RWPE2 (cell line): ENCODE measurements at regions not wholly inside any gene's neighbourhood (a gene's known extent, or its start where the extent isn't known, plus 50 kb on each side); places are given as distances from the start of the nearest gene placed in this dataset.
A peak's percentile ranks its signal among the peaks of the same experiment; 100 is the strongest.

Experiments
- ATAC-seq: fragments of 200-7000 bp; cut with Tn5 transposase; 3 replicates; pipeline ENCODE4 v1.9.1; 2021; ENCODE audit warnings: low read depth
- DNase-seq: peaks from one replicate; pipeline ENCODE4 v3.0.0-alpha.2; 2020; ENCODE audit warnings: low spot score
- H3K27ac ChIP-seq: fragments of 450-650 bp; 2 replicates; pipeline ENCODE4 v1.5.1; 2017; ENCODE audit warnings: mild to moderate bottlenecking; ENCODE audit not compliant: poor library complexity, severe bottlenecking
- H3K27me3 ChIP-seq: fragments of 250-450 bp; sonication (Bioruptor Pico); 2 replicates; pipeline ENCODE4 v1.5.1; 2021; ENCODE audit warnings: mild to moderate bottlenecking, moderate library complexity; ENCODE audit not compliant: insufficient read depth, poor library complexity, severe bottlenecking
- H3K36me3 ChIP-seq: fragments of 250-450 bp; sonication (Bioruptor Pico); 2 replicates; pipeline ENCODE4 v1.5.1; 2020; ENCODE audit warnings: low read depth, mild to moderate bottlenecking, moderate library complexity
- H3K4me1 ChIP-seq: fragments of 250-450 bp; sonication (Bioruptor Pico); 2 replicates; pipeline ENCODE4 v1.5.1; 2021; ENCODE audit warnings: mild to moderate bottlenecking, moderate library complexity; ENCODE audit not compliant: insufficient read depth, poor library complexity, severe bottlenecking
- H3K4me3 ChIP-seq: fragments of 250-450 bp; sonication (Bioruptor Pico); 2 replicates; pipeline ENCODE4 v1.5.1; 2021; ENCODE audit warnings: mild to moderate bottlenecking, moderate library complexity; ENCODE audit not compliant: severe bottlenecking
- H3K9me3 ChIP-seq: fragments of 250-450 bp; sonication (Bioruptor Pico); 2 replicates; pipeline ENCODE4 v1.5.1; 2021; ENCODE audit warnings: mild to moderate bottlenecking, moderate library complexity; ENCODE audit not compliant: severe bottlenecking
- TF ChIP-seq, protein P1 (sequence below): fragments of 450-650 bp; IDR thresholded peaks from one replicate; pipeline ENCODE4 v1.5.1; 2017; ENCODE audit warnings: mild to moderate bottlenecking, moderate library complexity; ENCODE audit not compliant: poor library complexity, severe bottlenecking

GRCh38 chr11:69923196-69923595 is 104.0 kb upstream of the FGF3 start:
- Histone ChIP-seq H3K27me3 (no peaks in the 10 kb centered on the region), H3K4me1 (no peaks in the 10 kb centered on the region), H3K9me3 (no peaks in the 10 kb centered on the region), H3K36me3 (no peaks in the 10 kb centered on the region), H3K27ac (no peak overlapping the region), H3K4me3 (no peak overlapping the region)
- TF ChIP-seq, protein P1, sequence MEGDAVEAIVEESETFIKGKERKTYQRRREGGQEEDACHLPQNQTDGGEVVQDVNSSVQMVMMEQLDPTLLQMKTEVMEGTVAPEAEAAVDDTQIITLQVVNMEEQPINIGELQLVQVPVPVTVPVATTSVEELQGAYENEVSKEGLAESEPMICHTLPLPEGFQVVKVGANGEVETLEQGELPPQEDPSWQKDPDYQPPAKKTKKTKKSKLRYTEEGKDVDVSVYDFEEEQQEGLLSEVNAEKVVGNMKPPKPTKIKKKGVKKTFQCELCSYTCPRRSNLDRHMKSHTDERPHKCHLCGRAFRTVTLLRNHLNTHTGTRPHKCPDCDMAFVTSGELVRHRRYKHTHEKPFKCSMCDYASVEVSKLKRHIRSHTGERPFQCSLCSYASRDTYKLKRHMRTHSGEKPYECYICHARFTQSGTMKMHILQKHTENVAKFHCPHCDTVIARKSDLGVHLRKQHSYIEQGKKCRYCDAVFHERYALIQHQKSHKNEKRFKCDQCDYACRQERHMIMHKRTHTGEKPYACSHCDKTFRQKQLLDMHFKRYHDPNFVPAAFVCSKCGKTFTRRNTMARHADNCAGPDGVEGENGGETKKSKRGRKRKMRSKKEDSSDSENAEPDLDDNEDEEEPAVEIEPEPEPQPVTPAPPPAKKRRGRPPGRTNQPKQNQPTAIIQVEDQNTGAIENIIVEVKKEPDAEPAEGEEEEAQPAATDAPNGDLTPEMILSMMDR: no peak
- DNase-seq: no peak
- ATAC-seq: no peak

GRCh38 chr11:69923641-69924307 is 104.6 kb upstream of the FGF3 start:
- no peaks in the 10 kb centered on the region for H3K9me3 ChIP-seq
- H3K36me3 ChIP-seq: no peaks in the 10 kb centered on the region
- H3K27ac ChIP-seq: no peak overlapping the region
- no peaks in the 10 kb centered on the region for H3K27me3 ChIP-seq
- DNase-seq (no peak), ATAC-seq (no peak)
- H3K4me3 ChIP-seq: no peak overlapping the region
- H3K4me1 ChIP-seq: no peaks in the 10 kb centered on the region
- TF ChIP-seq, protein P1: no peak

GRCh38 chr11:69924308-69925161 is 105.3 kb upstream of the FGF3 start:
- ATAC-seq (no peak), DNase-seq (no peak)
- TF ChIP-seq, protein P1: no peak
- Histone ChIP-seq H3K36me3 (no peaks in the 10 kb centered on the region), H3K9me3 (no peaks in the 10 kb centered on the region), H3K27ac (no peak overlapping the region), H3K27me3 (no peaks in the 10 kb centered on the region), H3K4me3 (no peak overlapping the region), H3K4me1 (no peaks in the 10 kb centered on the region)

DNA sequence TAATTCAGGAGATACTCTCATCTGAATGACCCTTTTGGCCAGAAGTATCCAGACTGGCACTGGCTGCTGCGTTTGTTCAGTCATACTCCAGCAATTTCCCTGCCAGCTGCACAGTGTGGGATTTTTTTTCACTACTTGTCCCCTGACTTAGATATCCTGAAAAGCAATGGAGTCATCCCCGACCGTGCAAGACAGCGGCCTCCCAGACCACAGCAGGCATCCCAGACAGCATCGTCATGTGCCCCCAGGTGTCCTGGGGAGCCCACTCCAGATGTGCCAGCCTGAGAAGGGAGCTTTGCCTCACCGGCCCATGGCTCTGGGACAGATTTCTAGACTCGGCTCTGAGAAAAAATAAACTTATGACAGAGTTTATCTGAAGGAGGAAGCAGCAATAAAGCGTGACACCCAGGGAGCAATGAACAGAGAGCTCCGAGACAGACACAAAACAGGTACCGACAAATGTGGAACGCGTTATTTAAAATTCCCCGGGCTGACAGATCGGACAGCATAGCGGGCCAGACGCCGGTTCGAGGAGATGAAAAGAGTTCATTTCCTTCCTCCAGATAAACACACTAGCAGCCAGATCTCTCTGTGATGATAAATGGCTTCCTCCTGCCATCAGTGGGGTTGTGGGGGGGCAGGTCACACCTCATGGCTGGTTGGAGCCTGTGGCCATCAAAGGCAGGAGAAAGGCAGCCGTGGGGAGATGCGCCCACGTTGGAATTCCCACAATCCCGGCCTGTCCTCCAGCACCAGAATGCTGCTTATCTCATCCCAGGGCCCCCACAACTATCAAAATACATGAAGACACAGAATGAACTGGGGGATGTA is 106.4 kb upstream of the FGF3 start:
- DNase-seq (peak; percentile 15), ATAC-seq (no peak)
- TF ChIP-seq, protein P1: no peak
- H3K27ac ChIP-seq: no peak overlapping the region
- no peaks in the 10 kb centered on the region for H3K36me3 ChIP-seq
- no peaks in the 10 kb centered on the region for H3K4me1 ChIP-seq
- no peak overlapping the region for H3K4me3 ChIP-seq
- no peaks in the 10 kb centered on the region for H3K27me3 ChIP-seq
- no peaks in the 10 kb centered on the region for H3K9me3 ChIP-seq
